ENCODE measurements at regions not wholly inside any gene's neighbourhood (a gene's known extent, or its start where the extent isn't known, plus 50 kb on each side); places are given as distances from the start of the nearest gene placed in this dataset.

DNA sequence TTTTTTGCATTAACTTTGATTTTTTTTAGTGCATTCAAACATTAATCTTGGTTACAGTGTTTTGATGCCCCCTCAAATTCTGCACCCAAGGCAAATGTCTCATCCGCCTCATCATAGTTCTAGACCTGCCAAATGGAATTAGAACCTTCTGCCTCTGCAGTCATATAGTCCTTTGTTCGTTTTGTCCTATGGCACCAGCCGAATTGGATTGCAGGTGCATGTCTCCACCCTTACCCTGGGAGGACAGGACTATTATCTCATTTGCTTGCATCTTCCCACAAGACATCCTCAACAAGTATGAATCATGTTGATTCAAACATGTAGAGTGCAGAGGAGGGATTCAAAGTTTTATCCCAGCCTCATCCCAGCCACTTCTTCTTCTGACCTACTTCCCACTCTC is 579.1 kb downstream of the VRK1 start:
- TF ChIP-seq, protein P1, sequence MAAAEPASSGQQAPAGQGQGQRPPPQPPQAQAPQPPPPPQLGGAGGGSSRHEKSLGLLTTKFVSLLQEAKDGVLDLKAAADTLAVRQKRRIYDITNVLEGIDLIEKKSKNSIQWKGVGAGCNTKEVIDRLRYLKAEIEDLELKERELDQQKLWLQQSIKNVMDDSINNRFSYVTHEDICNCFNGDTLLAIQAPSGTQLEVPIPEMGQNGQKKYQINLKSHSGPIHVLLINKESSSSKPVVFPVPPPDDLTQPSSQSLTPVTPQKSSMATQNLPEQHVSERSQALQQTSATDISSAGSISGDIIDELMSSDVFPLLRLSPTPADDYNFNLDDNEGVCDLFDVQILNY (CRISPR knock-in tag; IDR thresholded peaks at IDR 0.05), result no peak
- TF ChIP-seq NR2C2 (CRISPR knock-in tag; IDR thresholded peaks at IDR 0.05), result no peak

Data from WTC11 (cell line).